Right cardiac atrium (tissue), 5 donors: ENCODE measurements at regions not wholly inside any gene's neighbourhood (a gene's known extent, or its start where the extent isn't known, plus 50 kb on each side); places are given as distances from the start of the nearest gene placed in this dataset.
A peak's percentile ranks its signal among the peaks of the same experiment; 100 is the strongest.
"Not testable (repeated sequence)": the region's sequence is repeated elsewhere in the genome, so short reads cannot be mapped to it uniquely, and the experiment has no call there.

Experiments
- ATAC-seq, 2 donors: fragments of 200-7000 bp; cut with Tn5 transposase; one replicate each; pipeline versions ENCODE4 v1.8.0 to v1.9.1; 2020; ENCODE audit warnings: moderate library complexity in 2 of 2, mild to moderate bottlenecking in 1 of 2
- DNase-seq, 3 donors: peaks; one replicate each; pipeline ENCODE4 v3.0.0-alpha.2; 2020
- H3K27ac ChIP-seq: one replicate; pipeline ENCODE4 v1.5.1; 2013; ENCODE audit warnings: mild to moderate bottlenecking, low read length, control low read depth, moderate library complexity
- H3K27me3 ChIP-seq: one replicate; pipeline ENCODE4 v1.6.1; 2013; ENCODE audit not compliant: control insufficient read depth, insufficient read depth
- H3K4me1 ChIP-seq: one replicate; pipeline ENCODE4 v1.6.1; 2013; ENCODE audit warnings: low read length; ENCODE audit not compliant: control insufficient read depth, insufficient read depth
- H3K4me3 ChIP-seq: one replicate; pipeline ENCODE4 v1.5.1; 2013; ENCODE audit warnings: low read length, control low read depth
- H3K9me3 ChIP-seq: one replicate; pipeline ENCODE4 v1.6.1; 2013; ENCODE audit warnings: low read length; ENCODE audit not compliant: control insufficient read depth
- WGBS: extraction: QIAGEN DNeasy Blood & Tissue Kit; methylation state at CpG from one replicate; pipeline ENCODE4 v1.1.7; 2013; 5-methylcytosine and 5-hydroxymethylcytosine counted together
- intact Hi-C, 4 donors: fragments of 100-400 bp; cut with DNase I; formaldehyde crosslinking; loops; one replicate each; pipeline versions ENCODE4 v1.11.0 to v1.14.0; 2022 to 2023
- donor health status: healthy with polysubstance abuse.
- donor health status: DM: no; HTN: yes; CAD: no.
- donor health status: DM: no; HTN: no; CAD: no.
- donor health status: DM: no; HTN: yes; CAD: no; lungs with severe emphysema.
- donor health status: DM: yes; HTN: yes; CAD: no.

DNA sequence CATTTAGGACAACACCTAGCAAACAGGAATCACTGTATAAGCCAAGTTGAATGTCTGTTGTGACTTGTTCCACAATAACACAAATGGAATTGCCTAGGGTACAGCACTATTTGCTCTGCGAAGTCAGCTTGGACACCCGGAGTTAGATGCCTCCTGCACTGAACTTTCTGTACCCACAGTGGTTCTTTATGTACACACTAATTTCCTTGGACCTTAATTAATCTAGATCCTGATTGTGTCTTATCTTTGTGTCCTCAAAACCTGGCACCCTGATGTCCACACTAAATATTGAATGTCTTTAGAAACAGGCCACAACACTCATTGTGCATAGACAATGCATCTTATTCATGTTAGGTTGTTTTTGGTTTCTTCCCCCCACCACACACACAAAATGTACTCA is 278.9 kb upstream of the NR2F2 start:
- peak overlapping the region; percentile 31 for H3K27ac ChIP-seq
- intact Hi-C loops = loop anchor here in 2 of 4 donors (5.0 to 10.0 kb wide), 2 partner anchors 273 to 276 kb away; no protein-coding TSS in a partner anchor
- H3K4me1 ChIP-seq = no peaks in the 10 kb centered on the region
- ATAC-seq (no peak), DNase-seq (no peak)
- H3K9me3 ChIP-seq = no peaks in the 10 kb centered on the region
- no peak overlapping the region for H3K4me3 ChIP-seq
- WGBS = 67% methylated on average over 2 of the region's 2 CpGs
- H3K27me3 ChIP-seq = no peaks in the 10 kb centered on the region

GRCh38 chr15:96052154-96052553 is 278.3 kb upstream of the NR2F2 start:
- Histone ChIP-seq H3K4me1 (no peaks in the 10 kb centered on the region), H3K4me3 (no peak overlapping the region), H3K9me3 (no peaks in the 10 kb centered on the region), H3K27me3 (no peaks in the 10 kb centered on the region), H3K27ac (peak overlapping the region; percentile 42)
- ATAC-seq (no peak), DNase-seq (no peak)
- intact Hi-C loops = loop anchor here in 2 of 4 donors (5.0 to 10.0 kb wide), 2 partner anchors 273 to 275 kb away; no protein-coding TSS in a partner anchor
- WGBS = 82% methylated on average over 4 of the region's 4 CpGs

GRCh38 chr15:96052572-96053030 is 277.9 kb upstream of the NR2F2 start:
- ATAC-seq = peak; percentile 63 to 72

GRCh38 chr15:96053031-96053780 is 277.3 kb upstream of the NR2F2 start:
- H3K9me3 ChIP-seq = no peaks in the 10 kb centered on the region
- H3K4me1 ChIP-seq = no peaks in the 10 kb centered on the region
- H3K27me3 ChIP-seq = no peaks in the 10 kb centered on the region
- intact Hi-C loops = loop anchor here in 2 of 4 donors (5.0 to 10.0 kb wide), 2 partner anchors 272 to 274 kb away; no protein-coding TSS in a partner anchor
- peak overlapping the region; percentile 6 for H3K4me3 ChIP-seq
- H3K27ac ChIP-seq = peak overlapping the region; percentile 88
- ATAC-seq = peak; percentile 89 to 92
- DNase-seq = peak; percentile 45 to 87 (median 82)
- WGBS = 25% methylated on average over 36 of the region's 36 CpGs

More at GRCh38 chr15:96052572-96053030, 277.9 kb upstream of the NR2F2 start:
- intact Hi-C loops = loop anchor here in 2 of 4 donors (5.0 to 10.0 kb wide), 2 partner anchors 272 to 275 kb away; no protein-coding TSS in a partner anchor
- Histone ChIP-seq H3K4me3 (no peak overlapping the region), H3K4me1 (no peaks in the 10 kb centered on the region), H3K27me3 (no peaks in the 10 kb centered on the region), H3K9me3 (no peaks in the 10 kb centered on the region), H3K27ac (peak overlapping the region; percentile 63)
- WGBS = 66% methylated on average over 18 of the region's 18 CpGs
- DNase-seq = peak in 2 of 3 donors; percentile 24 to 72

GRCh38 chr15:96053781-96054428 is 276.6 kb upstream of the NR2F2 start:
- intact Hi-C loops = loop anchor here in 2 of 4 donors (5.0 to 10.0 kb wide), 2 partner anchors 271 to 273 kb away; no protein-coding TSS in a partner anchor
- H3K9me3 ChIP-seq = no peaks in the 10 kb centered on the region
- no peaks in the 10 kb centered on the region for H3K27me3 ChIP-seq
- peak overlapping the region; percentile 6 for H3K4me3 ChIP-seq
- peak overlapping the region; percentile 88 for H3K27ac ChIP-seq
- no peaks in the 10 kb centered on the region for H3K4me1 ChIP-seq
- DNase-seq = peak; percentile 45 to 65 (median 51)
- peak; percentile 72 to 77 for ATAC-seq
- WGBS = 21% methylated on average over 14 of the region's 14 CpGs

DNA sequence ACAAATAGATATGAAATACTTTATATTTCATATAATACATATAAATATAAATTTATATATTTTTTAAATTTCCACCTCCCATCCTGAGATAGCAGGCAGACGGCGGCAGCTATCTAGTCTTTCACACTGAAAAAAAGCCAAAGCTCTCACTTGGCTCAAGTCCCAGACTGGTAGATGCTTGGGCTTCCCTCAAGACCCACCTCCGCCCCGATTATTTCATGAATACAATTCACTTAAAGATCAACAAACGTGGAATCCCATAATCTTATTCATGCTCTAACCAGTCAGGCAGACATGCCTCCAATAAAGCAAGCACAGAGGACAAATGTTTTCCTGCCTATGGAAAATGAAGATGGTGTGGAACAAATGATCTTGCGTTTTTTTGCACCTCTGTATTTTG is 275.9 kb upstream of the NR2F2 start:
- Histone ChIP-seq H3K4me3 (no peak overlapping the region), H3K27me3 (no peaks in the 10 kb centered on the region), H3K4me1 (no peaks in the 10 kb centered on the region), H3K9me3 (no peaks in the 10 kb centered on the region), H3K27ac (no peak overlapping the region)
- DNase-seq (no peak), ATAC-seq (no peak)
- intact Hi-C loops = loop anchor here in 2 of 4 donors (5.0 to 10.0 kb wide), 2 partner anchors 270 to 273 kb away; no protein-coding TSS in a partner anchor
- whole genome bisulfite sequencing = 56% methylated on average over 6 of the region's 6 CpGs

- intact Hi-C loops = loop anchor here in 1 of 4 donors (10.0 kb wide), 1 partner anchor 267 kb away; no protein-coding TSS in a partner anchor
- Histone ChIP-seq H3K27ac (no peak overlapping the region), H3K9me3 (no peaks in the 10 kb centered on the region), H3K4me1 (no peaks in the 10 kb centered on the region), H3K4me3 (no peak overlapping the region), H3K27me3 (no peaks in the 10 kb centered on the region)
- WGBS = 71% methylated on average over 8 of the region's 8 CpGs
- no peak for ATAC-seq
- DNase-seq = no peak
These were observed 272.2 kb upstream of the NR2F2 start for GRCh38 chr15:96058103-96058851.

- not testable (repeated sequence) for H3K4me1 ChIP-seq, H3K9me3 ChIP-seq, H3K27me3 ChIP-seq, H3K27ac ChIP-seq, H3K4me3 ChIP-seq, ATAC-seq, DNase-seq
- intact Hi-C loops = loop anchor here in 1 of 4 donors (10.0 kb wide), 1 partner anchor 266 kb away; no protein-coding TSS in a partner anchor
- WGBS = 90% methylated on average over 1 of the region's 1 CpG
These were observed 271.7 kb upstream of the NR2F2 start for GRCh38 chr15:96058852-96059103.

DNA sequence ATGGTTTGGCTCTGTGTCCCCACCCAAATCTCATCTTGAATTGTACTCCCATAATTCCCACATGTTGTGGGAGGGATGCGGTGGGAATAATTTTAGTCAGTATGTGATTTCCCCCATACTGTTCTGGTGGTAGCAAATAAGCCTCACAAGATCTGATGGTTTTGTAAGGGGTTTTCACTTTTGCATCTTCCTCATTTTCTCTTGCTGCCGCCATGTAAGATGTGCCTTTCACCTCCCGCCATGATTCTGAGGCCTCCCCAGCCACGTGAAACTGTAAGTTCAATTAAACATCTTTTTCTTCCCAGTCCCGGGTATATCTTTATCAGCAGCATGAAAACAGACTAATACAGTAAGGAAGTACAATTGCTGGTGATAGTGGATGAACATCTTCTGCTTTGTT is 269.9 kb upstream of the NR2F2 start:
- H3K4me3 ChIP-seq, ATAC-seq, DNase-seq, intact Hi-C loops, H3K27ac ChIP-seq, H3K27me3 ChIP-seq, H3K4me1 ChIP-seq, H3K9me3 ChIP-seq: not testable (repeated sequence)
- 92% methylated on average over 5 of the region's 5 CpGs for WGBS

- no peaks in the 10 kb centered on the region for H3K9me3 ChIP-seq
- no peaks in the 10 kb centered on the region for H3K27me3 ChIP-seq
- ATAC-seq (peak; percentile 79 to 90), DNase-seq (peak in 2 of 3 donors; percentile 25 to 61)
- no peak overlapping the region for H3K4me3 ChIP-seq
- intact Hi-C loops = no loop called here
- no peak overlapping the region for H3K27ac ChIP-seq
- H3K4me1 ChIP-seq = peaks cover 8% of the 10 kb centered on the region
- 79% methylated on average over 3 of the region's 3 CpGs for WGBS
These were observed 266.1 kb upstream of the NR2F2 start for GRCh38 chr15:96064351-96064756.
